Stimulated activated naive CD8-positive, alpha-beta T cell treated with anti-CD3 and anti-CD28 coated beads, Interleukin-15, amount 100 ng/mL, for 72 hours (primary cell): ENCODE measurements at regions not wholly inside any gene's neighbourhood (a gene's known extent, or its start where the extent isn't known, plus 50 kb on each side); places are given as distances from the start of the nearest gene placed in this dataset.

Source experiments
- ATAC-seq: fragments of 150-1000 bp; cut with Tn5 transposase; 2 replicates; pipeline ENCODE4 v1.10.0; 2021; ENCODE audit warnings: mild to moderate bottlenecking, moderate library complexity
- DNase-seq, 2 donors: peaks; one replicate each; pipeline ENCODE4 v3.0.0; 2021 to 2022
- H3K27ac Mint-ChIP-seq, 2 donors: one replicate each; pipeline ENCODE4 v1.8.0; 2022; ENCODE audit warnings: mild to moderate bottlenecking in 2 of 2, mixed read lengths in 2 of 2, moderate library complexity in 2 of 2
- H3K27me3 Mint-ChIP-seq: one replicate; pipeline ENCODE4 v1.8.0; 2022; ENCODE audit warnings: mixed read lengths
- H3K4me1 Mint-ChIP-seq: one replicate; pipeline ENCODE4 v1.8.0; 2022; ENCODE audit warnings: mild to moderate bottlenecking, mixed read lengths
- H3K4me3 Mint-ChIP-seq, 2 donors: one replicate each; pipeline ENCODE4 v1.8.0; 2022; ENCODE audit warnings: mild to moderate bottlenecking in 2 of 2, mixed read lengths in 2 of 2, moderate library complexity in 1 of 2
- H3K9me3 Mint-ChIP-seq, 2 donors: one replicate each; pipeline ENCODE4 v1.8.0; 2022; ENCODE audit warnings: mixed read lengths in 2 of 2

GRCh38 chr2:144239726-144240125, 280.2 kb downstream of the ZEB2 start:
- no peak overlapping the region for H3K4me3 Mint-ChIP-seq
- peak overlapping the region in 1 of 2 donors; percentile 16 for H3K27ac Mint-ChIP-seq
- no peak for ATAC-seq
- no peaks in the 10 kb centered on the region for H3K27me3 Mint-ChIP-seq
- H3K9me3 Mint-ChIP-seq, result no peaks in the 10 kb centered on the region
- DNase-seq, result no peak
- peaks cover 61% of the 10 kb centered on the region for H3K4me1 Mint-ChIP-seq

GRCh38 chr2:144239306-144239705, 280.6 kb downstream of the ZEB2 start:
- peak overlapping the region in 1 of 2 donors; percentile 8 for H3K27ac Mint-ChIP-seq
- ATAC-seq, result peak; percentile 50
- H3K4me3 Mint-ChIP-seq, result no peak overlapping the region
- H3K27me3 Mint-ChIP-seq, result no peaks in the 10 kb centered on the region
- H3K9me3 Mint-ChIP-seq, result no peaks in the 10 kb centered on the region
- DNase-seq, result no peak
- peaks cover 65% of the 10 kb centered on the region for H3K4me1 Mint-ChIP-seq

DNA sequence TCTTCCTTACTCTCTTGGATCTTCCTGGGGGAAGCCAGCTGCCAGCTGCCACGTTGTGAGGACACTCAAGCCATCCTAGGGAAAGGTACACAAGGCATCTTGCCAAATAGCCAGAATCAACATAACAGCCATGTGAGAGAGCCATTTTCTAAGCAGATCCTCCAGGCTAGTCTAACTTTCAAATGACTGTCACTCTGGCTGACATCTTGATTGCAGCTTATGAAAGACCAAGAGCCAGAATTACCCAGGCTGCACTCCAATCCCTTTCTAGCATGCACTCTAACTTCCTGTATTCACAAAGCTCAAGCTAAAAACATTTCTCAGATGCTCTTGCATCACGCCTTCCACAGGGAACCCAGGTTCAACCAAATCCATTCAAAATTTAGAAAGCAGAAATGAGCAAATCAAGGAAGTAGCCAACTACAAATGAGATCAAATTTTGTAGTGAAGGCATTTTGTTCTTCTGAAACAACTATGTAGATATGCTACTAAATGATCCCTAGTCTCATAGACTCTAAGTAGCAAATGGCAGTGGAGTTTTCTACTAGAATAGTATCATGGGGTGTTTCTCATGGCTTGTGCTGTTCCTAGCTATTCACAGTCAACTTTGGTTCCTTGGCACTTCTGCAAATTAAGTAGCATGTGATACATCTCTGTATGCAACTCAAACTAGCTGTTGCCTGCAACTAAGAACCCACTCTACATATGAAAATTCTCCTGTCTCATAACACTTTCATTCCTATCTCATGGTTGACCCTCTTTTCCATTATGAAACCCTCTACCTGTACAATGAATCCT, 281.9 kb downstream of the ZEB2 start:
- Mint-ChIP-seq H3K9me3 (no peaks in the 10 kb centered on the region), H3K27ac (peak overlapping the region in 1 of 2 donors; percentile 35), H3K4me1 (peaks cover 78% of the 10 kb centered on the region), H3K4me3 (peak overlapping the region in 1 of 2 donors; percentile 40), H3K27me3 (no peaks in the 10 kb centered on the region)
- no peak for ATAC-seq
- DNase-seq, result no peak

DNA sequence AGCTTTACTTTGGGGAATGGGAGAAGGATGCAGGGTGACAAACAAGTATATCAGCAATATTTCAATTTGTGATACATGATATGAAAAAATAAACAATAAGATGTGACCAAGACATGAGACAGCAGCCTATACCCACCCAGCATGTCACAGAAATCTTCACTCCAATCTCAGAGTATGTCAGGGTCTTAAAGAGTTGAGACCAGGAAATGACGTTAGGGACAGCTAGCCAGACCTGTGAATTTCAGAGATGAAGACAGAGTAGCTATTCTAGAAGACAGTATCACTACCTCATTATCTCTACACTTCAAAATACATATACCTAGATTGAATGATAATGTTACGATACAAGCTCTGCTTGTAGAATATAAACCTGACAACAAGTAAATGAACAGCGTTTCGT, 282.8 kb downstream of the ZEB2 start:
- Mint-ChIP-seq H3K9me3 (no peaks in the 10 kb centered on the region), H3K27me3 (no peaks in the 10 kb centered on the region), H3K4me3 (no peak overlapping the region), H3K4me1 (peaks cover 87% of the 10 kb centered on the region), H3K27ac (no peak overlapping the region)
- DNase-seq (no peak), ATAC-seq (no peak)

- H3K4me3 Mint-ChIP-seq, result no peak overlapping the region
- DNase-seq (no peak), ATAC-seq (no peak)
- H3K4me1 Mint-ChIP-seq, result peaks cover 81% of the 10 kb centered on the region
- H3K27me3 Mint-ChIP-seq, result no peaks in the 10 kb centered on the region
- H3K9me3 Mint-ChIP-seq, result no peaks in the 10 kb centered on the region
- no peak overlapping the region for H3K27ac Mint-ChIP-seq
Measured at GRCh38 chr2:144235050-144235449, 284.9 kb downstream of the ZEB2 start.

DNA sequence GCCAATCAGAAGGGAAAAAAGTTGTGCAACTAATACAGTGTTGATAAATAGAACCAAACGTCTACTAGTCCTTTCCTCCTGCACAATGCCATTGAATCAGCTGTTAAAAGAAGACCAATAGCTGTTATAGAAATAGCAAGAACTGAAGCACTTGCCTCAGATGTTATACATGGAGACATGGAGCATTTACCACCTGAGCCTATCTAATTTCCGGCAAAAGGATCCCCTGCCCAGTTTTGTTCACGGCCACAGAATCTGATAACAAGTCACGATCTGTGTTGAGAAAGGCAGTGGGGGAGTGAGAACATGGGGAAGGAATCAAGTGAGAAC, 285.4 kb downstream of the ZEB2 start:
- Mint-ChIP-seq H3K9me3 (no peaks in the 10 kb centered on the region), H3K27ac (peak overlapping the region in 1 of 2 donors; percentile 87), H3K4me3 (peak overlapping the region; percentile 41 to 60), H3K4me1 (peaks cover 80% of the 10 kb centered on the region), H3K27me3 (no peaks in the 10 kb centered on the region)
- ATAC-seq (peak; percentile 22), DNase-seq (no peak)

DNA sequence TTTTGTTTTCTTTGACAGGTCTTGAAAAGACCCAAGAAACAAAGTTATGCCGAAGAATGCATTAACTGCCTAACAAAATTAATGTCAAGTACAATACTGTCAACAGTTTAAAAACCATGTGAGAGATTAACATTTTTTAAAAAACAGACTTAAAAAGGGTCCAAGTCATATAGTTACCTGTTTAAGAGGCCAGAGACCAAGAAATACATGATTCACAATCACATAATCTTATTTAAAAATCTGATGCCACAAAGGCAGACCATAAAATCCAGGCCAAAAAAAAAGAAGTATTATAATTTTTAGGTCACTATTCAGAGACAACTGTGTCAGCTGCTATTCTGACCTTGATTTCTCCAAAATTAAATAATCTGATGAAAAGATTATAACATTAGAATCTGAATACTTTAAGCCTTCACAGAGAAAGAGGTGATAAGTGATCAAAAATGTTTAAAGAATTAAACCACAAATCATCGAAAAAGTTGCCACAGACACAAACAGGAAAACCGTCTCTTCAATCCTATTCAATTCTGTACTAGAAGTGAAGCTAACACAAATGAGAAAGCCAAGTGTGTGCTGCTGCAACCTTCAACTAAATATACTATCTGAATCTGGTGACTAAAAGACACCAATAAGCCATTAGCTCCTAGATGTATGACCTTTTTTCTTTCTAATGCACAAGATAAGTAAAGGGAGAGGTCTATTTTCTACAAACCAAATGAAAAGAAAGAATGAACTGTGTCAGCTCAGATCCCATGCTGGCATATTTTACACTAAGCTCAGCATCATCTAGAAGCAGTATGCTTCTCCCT, 286.0 kb downstream of the ZEB2 start:
- no peaks in the 10 kb centered on the region for H3K9me3 Mint-ChIP-seq
- peak; percentile 76 for ATAC-seq
- no peaks in the 10 kb centered on the region for H3K27me3 Mint-ChIP-seq
- H3K4me1 Mint-ChIP-seq, result peaks cover 80% of the 10 kb centered on the region
- peak overlapping the region; percentile 51 to 74 for H3K4me3 Mint-ChIP-seq
- no peak for DNase-seq
- peak overlapping the region; percentile 86 to 87 for H3K27ac Mint-ChIP-seq

GRCh38 chr2:144233317-144233716, 286.6 kb downstream of the ZEB2 start:
- no peaks in the 10 kb centered on the region for H3K27me3 Mint-ChIP-seq
- H3K9me3 Mint-ChIP-seq, result no peaks in the 10 kb centered on the region
- H3K4me1 Mint-ChIP-seq, result peaks cover 74% of the 10 kb centered on the region
- peak overlapping the region; percentile 86 to 87 for H3K27ac Mint-ChIP-seq
- ATAC-seq (peak; percentile 42), DNase-seq (no peak)
- peak overlapping the region; percentile 51 to 74 for H3K4me3 Mint-ChIP-seq

DNA sequence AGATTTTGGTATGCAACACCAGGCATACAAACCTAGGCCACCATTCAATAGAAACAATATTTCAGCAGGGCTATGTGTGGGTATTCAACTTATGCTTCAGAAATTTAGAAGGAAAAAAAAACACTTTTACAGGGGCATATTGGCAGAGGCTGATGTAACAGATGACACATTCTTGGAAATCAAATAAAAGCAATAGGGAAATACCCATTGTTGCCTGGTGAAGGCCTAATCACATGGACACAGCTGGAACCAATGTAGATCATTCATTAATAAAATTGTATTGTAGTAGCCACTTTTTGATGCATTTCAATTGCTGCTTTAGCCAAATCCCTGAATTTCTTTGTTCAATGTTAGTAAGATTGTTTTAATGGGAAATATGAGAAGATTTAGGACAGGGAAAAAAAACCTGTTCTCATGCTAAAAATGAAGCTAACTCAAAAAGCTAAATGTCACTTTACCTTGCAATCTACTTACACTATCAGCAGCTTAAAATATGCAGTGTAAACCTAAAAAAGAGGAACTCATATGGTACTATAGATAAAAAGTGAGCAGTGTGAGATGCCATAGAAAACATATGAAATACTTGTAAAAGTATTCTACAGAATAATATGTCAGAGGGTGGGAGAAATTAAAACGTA, 289.4 kb downstream of the ZEB2 start:
- Mint-ChIP-seq H3K27me3 (no peaks in the 10 kb centered on the region), H3K4me3 (peak overlapping the region; percentile 7 to 36), H3K9me3 (no peaks in the 10 kb centered on the region), H3K27ac (peak overlapping the region; percentile 97 to 98), H3K4me1 (peaks cover 65% of the 10 kb centered on the region)
- peak; percentile 82 for ATAC-seq
- DNase-seq, result no peak

DNA sequence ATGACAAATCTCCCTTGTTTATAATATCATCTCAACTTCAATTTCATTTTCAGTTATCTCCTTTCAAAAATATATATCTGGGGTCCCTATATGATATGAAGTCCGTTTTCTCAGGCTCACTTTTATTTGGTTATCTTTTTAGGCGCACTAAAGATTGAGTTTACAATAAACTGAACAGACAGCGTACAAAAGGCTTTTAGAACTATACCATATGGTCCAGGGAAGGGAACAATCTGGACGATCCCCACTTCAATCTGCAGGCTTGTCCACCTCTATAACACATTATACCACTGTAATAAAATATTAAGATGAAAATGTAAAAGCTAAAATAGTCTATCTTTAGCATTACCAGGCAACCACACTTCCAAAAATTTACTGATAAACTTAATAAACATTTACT, 289.9 kb downstream of the ZEB2 start:
- no peak for ATAC-seq
- no peaks in the 10 kb centered on the region for H3K9me3 Mint-ChIP-seq
- H3K4me1 Mint-ChIP-seq, result peaks cover 59% of the 10 kb centered on the region
- no peak for DNase-seq
- H3K4me3 Mint-ChIP-seq, result peak overlapping the region; percentile 7 to 36
- H3K27me3 Mint-ChIP-seq, result no peaks in the 10 kb centered on the region
- H3K27ac Mint-ChIP-seq, result peak overlapping the region; percentile 97 to 98

DNA sequence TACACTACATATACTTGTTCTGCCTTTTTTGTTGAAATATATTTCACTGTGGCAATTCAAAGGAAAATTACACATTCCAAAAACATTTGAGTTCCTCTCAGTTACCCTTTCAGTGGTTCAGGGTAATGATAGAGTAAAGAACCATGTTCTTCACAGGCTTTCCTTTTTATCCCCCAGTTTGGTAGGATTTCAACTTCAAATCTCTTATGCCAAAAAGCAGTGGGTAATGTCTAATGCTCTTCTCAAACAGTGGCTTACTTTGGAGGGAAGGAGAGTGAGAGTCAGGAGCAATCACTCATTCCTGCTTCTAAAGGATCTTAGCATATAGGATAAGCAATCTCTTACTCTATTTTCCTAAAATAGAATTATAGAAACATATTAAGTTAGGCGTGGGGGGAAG, 290.6 kb downstream of the ZEB2 start:
- H3K4me3 Mint-ChIP-seq, result peak overlapping the region in 1 of 2 donors; percentile 23
- ATAC-seq (no peak), DNase-seq (no peak)
- H3K4me1 Mint-ChIP-seq, result peaks cover 52% of the 10 kb centered on the region
- H3K27ac Mint-ChIP-seq, result peak overlapping the region; percentile 97 to 98
- H3K27me3 Mint-ChIP-seq, result no peaks in the 10 kb centered on the region
- no peaks in the 10 kb centered on the region for H3K9me3 Mint-ChIP-seq

GRCh38 chr2:144227427-144228105, 292.4 kb downstream of the ZEB2 start:
- peak overlapping the region; percentile 38 to 79 for H3K27ac Mint-ChIP-seq
- no peak for ATAC-seq
- no peaks in the 10 kb centered on the region for H3K9me3 Mint-ChIP-seq
- no peaks in the 10 kb centered on the region for H3K27me3 Mint-ChIP-seq
- H3K4me3 Mint-ChIP-seq, result peak overlapping the region in 1 of 2 donors; percentile 50
- peaks cover 35% of the 10 kb centered on the region for H3K4me1 Mint-ChIP-seq
- no peak for DNase-seq

DNA sequence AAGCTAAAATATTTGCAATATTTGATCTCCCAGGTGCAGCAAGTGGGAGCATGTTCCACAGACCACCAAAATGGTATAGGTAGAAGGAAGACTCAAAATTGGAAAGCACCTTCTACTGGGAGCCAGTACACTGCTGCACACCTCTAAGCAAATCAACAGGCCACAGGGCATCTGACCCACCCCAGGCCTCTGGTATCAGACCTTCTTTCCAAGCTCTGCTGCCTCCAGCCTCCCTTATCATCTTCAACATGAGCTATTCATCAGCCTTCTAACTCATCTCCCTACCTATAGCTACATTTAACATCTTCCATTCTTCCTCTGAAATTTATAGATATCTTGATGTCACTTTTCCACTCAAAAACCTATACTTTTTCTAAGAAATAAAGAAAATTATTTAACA, 294.8 kb downstream of the ZEB2 start:
- H3K27me3 Mint-ChIP-seq, result no peaks in the 10 kb centered on the region
- H3K4me3 Mint-ChIP-seq, result no peak overlapping the region
- no peaks in the 10 kb centered on the region for H3K9me3 Mint-ChIP-seq
- DNase-seq (no peak), ATAC-seq (no peak)
- no peak overlapping the region for H3K27ac Mint-ChIP-seq
- H3K4me1 Mint-ChIP-seq, result peaks cover 19% of the 10 kb centered on the region

DNA sequence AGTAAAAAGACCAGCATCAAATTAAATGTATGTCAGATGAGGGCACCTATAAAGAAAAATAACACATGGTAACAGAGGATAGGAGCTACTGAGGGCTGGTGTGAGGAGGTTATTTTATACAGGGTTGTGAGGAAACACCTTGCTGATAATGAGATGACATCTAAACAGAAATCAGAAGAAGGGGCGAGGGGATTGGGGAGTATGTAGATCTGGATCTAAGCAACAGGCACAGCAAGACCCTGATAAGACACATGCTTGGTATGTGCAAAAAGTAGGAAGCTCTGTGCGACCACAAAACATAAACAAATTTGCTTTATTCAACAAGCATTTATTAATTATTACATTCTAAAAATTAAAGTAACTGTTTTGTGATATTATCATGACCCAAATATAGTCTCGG, 295.4 kb downstream of the ZEB2 start:
- H3K4me1 Mint-ChIP-seq, result peaks cover 14% of the 10 kb centered on the region
- no peak for ATAC-seq
- H3K27ac Mint-ChIP-seq, result no peak overlapping the region
- DNase-seq, result no peak
- no peaks in the 10 kb centered on the region for H3K9me3 Mint-ChIP-seq
- H3K4me3 Mint-ChIP-seq, result no peak overlapping the region
- H3K27me3 Mint-ChIP-seq, result no peaks in the 10 kb centered on the region

DNA sequence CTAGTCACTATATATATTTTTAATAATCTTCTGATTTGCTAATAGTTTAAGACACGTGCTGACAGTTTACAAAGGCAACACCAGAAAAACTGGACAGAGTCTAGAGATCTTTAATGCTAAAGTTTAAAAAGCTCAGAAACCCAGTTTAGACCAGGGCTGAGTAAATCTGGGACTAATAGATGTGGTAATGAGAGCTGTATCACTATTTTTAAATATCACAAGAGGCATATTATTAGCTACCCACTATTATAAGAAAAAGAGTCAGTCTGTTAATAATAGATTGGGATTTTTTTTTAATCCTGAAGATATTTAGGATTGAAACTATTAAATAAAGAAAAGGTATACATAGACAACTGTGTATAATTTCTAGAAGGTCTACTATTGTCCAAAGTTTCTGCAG, 299.9 kb downstream of the ZEB2 start:
- H3K27me3 Mint-ChIP-seq, result no peaks in the 10 kb centered on the region
- no peak for ATAC-seq
- H3K27ac Mint-ChIP-seq, result no peak overlapping the region
- H3K4me3 Mint-ChIP-seq, result no peak overlapping the region
- DNase-seq, result no peak
- no peaks in the 10 kb centered on the region for H3K9me3 Mint-ChIP-seq
- H3K4me1 Mint-ChIP-seq, result peaks cover 15% of the 10 kb centered on the region
